HCT116 (cell line): ENCODE measurements at regions not wholly inside any gene's neighbourhood (a gene's known extent, or its start where the extent isn't known, plus 50 kb on each side); places are given as distances from the start of the nearest gene placed in this dataset.

Source experiments
- ATAC-seq: fragments of 200-7000 bp; cut with Tn5 transposase; 2 replicates; pipeline ENCODE4 v1.9.1; 2020; ENCODE audit warnings: mild to moderate bottlenecking, moderate library complexity
- BruUV-seq: library from RNA; stranded (reverse); fragments of 400-500 nt; replicated peaks from 2 replicates; lab custom pipeline; 2021; lab: Mats Ljungman, UMichigan
- CTCF ChIA-PET: fragments of 300-600 bp; sonication (Branson Sonifier 250); formaldehyde crosslinking; loops from one replicate; lab custom pipeline; 2021; ENCODE audit warnings: antibody characterized with exemption; lab: Charles Lee
- POLR2A ChIA-PET: fragments of 300-600, 350-600 bp; sonication (Branson Sonifier 250); formaldehyde crosslinking; loops from one replicate; lab custom pipeline; 2021; ENCODE audit warnings: antibody characterized with exemption; lab: Charles Lee
- RAD21 ChIA-PET, 2 experiments: fragments of 300-600 bp; sonication (Branson Sonifier 250); formaldehyde crosslinking; loops; one replicate each; lab custom pipeline; 2023; ENCODE audit warnings: low total read pairs in 2 of 2; ENCODE audit not compliant: uncharacterized antibody in 2 of 2, unreplicated experiment in 2 of 2, low non-redundant PET in 1 of 2; lab: Charles Lee
- DNase-seq: peaks from one replicate; pipeline ENCODE4 v3.0.0-alpha.2; 2010; ENCODE audit warnings: low read depth, low spot score
- H2AFZ ChIP-seq: fragments of 200-600 bp; shearing (Covaris generic), sonication (generic); 2 replicates; pipeline ENCODE4 v1.6.1; 2017; ENCODE audit warnings: low read depth, mixed run types, mixed read lengths, antibody characterized with exemption, low read length; ENCODE audit not compliant: poor library complexity, severe bottlenecking
- H3K27ac ChIP-seq: 2 replicates; pipeline ENCODE4 v1.5.1; 2012; ENCODE audit warnings: low read depth, low read length
- H3K27me3 ChIP-seq: fragments of 200-600 bp; sonication (generic); 2 replicates; pipeline ENCODE4 v1.6.1; 2016; ENCODE audit warnings: mixed run types, low read length, mixed read lengths; ENCODE audit not compliant: insufficient read depth
- H3K36me3 ChIP-seq, 2 experiments: fragments of 200-500 bp in 1 of 2; fragments of 200-600 bp in 1 of 2; sonication (Bioruptor generic) in 1 of 2; sonication (generic) in 1 of 2; 2 replicates each; pipeline versions ENCODE4 v1.5.1 to v1.6.1; 2014 to 2016; ENCODE audit warnings: low read length in 2 of 2, inconsistent platforms in 1 of 2, mixed read lengths in 1 of 2, mixed run types in 1 of 2; ENCODE audit not compliant: insufficient read depth in 2 of 2, control insufficient read depth in 1 of 2
- H3K4me1 ChIP-seq, 2 experiments: fragments of 200-600 bp in 1 of 2; sonication (generic) in 1 of 2; 2 replicates each; pipeline versions ENCODE4 v1.5.1 to v1.6.1; 2012 to 2017; ENCODE audit warnings: low read length in 2 of 2, inconsistent platforms in 1 of 2, mild to moderate bottlenecking in 1 of 2, mixed read lengths in 1 of 2, mixed run types in 1 of 2, moderate library complexity in 1 of 2; ENCODE audit not compliant: insufficient read depth in 2 of 2, control insufficient read depth in 1 of 2
- H3K4me2 ChIP-seq: fragments of 200-600 bp; sonication (generic); 2 replicates; pipeline ENCODE4 v1.6.1; 2017; ENCODE audit warnings: mixed run types, low read length, mixed read lengths
- H3K4me3 ChIP-seq, 2 experiments: fragments of 200-600 bp in 1 of 2; sonication (generic) in 1 of 2; replicated peaks in 1 of 2; 2 replicates each; pipeline ENCODE4 v1.5.1; 2011 to 2016; ENCODE audit warnings: low read length in 2 of 2, control low read depth in 1 of 2, low read depth in 1 of 2, mild to moderate bottlenecking in 1 of 2, mixed read lengths in 1 of 2, mixed run types in 1 of 2
- H3K79me2 ChIP-seq: fragments of 200-600 bp; sonication (generic); 2 replicates; pipeline ENCODE4 v1.6.1; 2017; ENCODE audit warnings: mild to moderate bottlenecking, mixed run types, low read length, moderate library complexity, mixed read lengths; ENCODE audit not compliant: insufficient read depth
- H3K9ac ChIP-seq: fragments of 200-600 bp; sonication (generic); 2 replicates; pipeline ENCODE4 v1.6.1; 2016; ENCODE audit warnings: low read length, mixed read lengths
- H3K9me2 ChIP-seq: fragments of 200-600 bp; sonication (generic), shearing (Covaris generic); 2 replicates; pipeline ENCODE4 v1.6.1; 2017; ENCODE audit warnings: mixed run types, mild to moderate bottlenecking, moderate library complexity; ENCODE audit not compliant: insufficient read depth
- H3K9me3 ChIP-seq, 2 experiments: fragments of 200-500 bp in 1 of 2; fragments of 200-600 bp in 1 of 2; sonication (Bioruptor generic) in 1 of 2; sonication (generic) in 1 of 2; 2 replicates each; pipeline ENCODE4 v1.6.1; 2014 to 2017; ENCODE audit warnings: low read length in 2 of 2, mixed read lengths in 2 of 2, inconsistent platforms in 1 of 2, low read depth in 1 of 2, mild to moderate bottlenecking in 1 of 2, mixed run types in 1 of 2, moderate library complexity in 1 of 2; ENCODE audit not compliant: control insufficient read depth in 1 of 2, insufficient read depth in 1 of 2
- H4K20me1 ChIP-seq: fragments of 200-600 bp; sonication (generic), shearing (Covaris generic); 2 replicates; pipeline ENCODE4 v1.6.1; 2017; ENCODE audit warnings: mixed run types, mild to moderate bottlenecking, moderate library complexity; ENCODE audit not compliant: insufficient read depth
- ATF3 ChIP-seq: IDR thresholded peaks from 2 replicates; pipeline ENCODE4 v1.6.1; 2012
- MAX ChIP-seq: IDR thresholded peaks from 2 replicates; pipeline ENCODE4 v1.6.1; 2012
- POLR2AphosphoS5 ChIP-seq: IDR thresholded peaks from 2 replicates; pipeline ENCODE4 v1.6.1; 2011; ENCODE audit warnings: mild to moderate bottlenecking, low read depth, low read length, moderate library complexity
- RAD21 ChIP-seq: IDR thresholded peaks from 2 replicates; pipeline ENCODE4 v1.6.1; 2012; ENCODE audit warnings: low read depth, mild to moderate bottlenecking
- ZFX ChIP-seq: fragments of 450-650 bp; IDR thresholded peaks from 2 replicates; pipeline ENCODE4 v1.6.1; 2017
- intact Hi-C: fragments of 100-400 bp; cut with micrococcal nuclease; formaldehyde crosslinking; loops from 2 replicates; pipeline ENCODE4 v1.10.0; 2022

GRCh38 chr22:27560781-27561180 lies 240.8 kb downstream of the MN1 start:
- no peaks in the 10 kb centered on the region for H3K9me3 ChIP-seq
- ATAC-seq: no peak
- no TSS peak for BruUV-seq

GRCh38 chr22:27561286-27561904 lies 240.2 kb downstream of the MN1 start:
- no peak overlapping the region for H3K4me3 ChIP-seq
- H3K9me2 ChIP-seq: no peaks in the 10 kb centered on the region
- ATAC-seq (no peak), DNase-seq (no peak)
- peaks cover 4% of the 10 kb centered on the region; the same call in 1 of the 2 replicates for H3K27me3 ChIP-seq
- no peaks in the 10 kb centered on the region for H3K9me3 ChIP-seq
- H2AFZ ChIP-seq: no peak overlapping the region
- POLR2A ChIA-PET: no interaction called here
- TF ChIP-seq ATF3: no peak
- TF ChIP-seq POLR2AphosphoS5: no peak
- TF ChIP-seq RAD21: no peak
- H3K27ac ChIP-seq: no peak overlapping the region
- H3K79me2 ChIP-seq: no peaks in the 10 kb centered on the region
- CTCF ChIA-PET: no interaction called here
- H4K20me1 ChIP-seq: no peaks in the 10 kb centered on the region
- H3K9ac ChIP-seq: no peak overlapping the region
- intact Hi-C loops: no loop called here
- BruUV-seq: no TSS peak
- no peak overlapping the region for H3K4me2 ChIP-seq
- no peaks in the 10 kb centered on the region for H3K4me1 ChIP-seq
- RAD21 ChIA-PET: no interaction called here
- H3K36me3 ChIP-seq: no peaks in the 10 kb centered on the region

More at GRCh38 chr22:27560781-27561180, 240.8 kb downstream of the MN1 start:
- POLR2A ChIA-PET: no interaction called here
- RAD21 ChIA-PET: no interaction called here
- CTCF ChIA-PET: no interaction called here
- no peak for TF ChIP-seq ZFX
- no peak for TF ChIP-seq MAX
- TF ChIP-seq, all 23 proteins: peak for 0
- Histone ChIP-seq H2AFZ (no peak overlapping the region), H3K4me1 (no peaks in the 10 kb centered on the region), H3K79me2 (no peaks in the 10 kb centered on the region), H3K27ac (no peak overlapping the region), H4K20me1 (no peaks in the 10 kb centered on the region), H3K4me2 (no peak overlapping the region), H3K36me3 (no peaks in the 10 kb centered on the region), H3K9ac (no peak overlapping the region), H3K27me3 (peaks cover 4% of the 10 kb centered on the region; the same call in 1 of the 2 replicates), H3K4me3 (no peak overlapping the region), H3K9me2 (no peaks in the 10 kb centered on the region)
- no peak for DNase-seq
- intact Hi-C loops: no loop called here
